T-helper 22 cell (primary cell): ENCODE measurements at regions not wholly inside any gene's neighbourhood (a gene's known extent, or its start where the extent isn't known, plus 50 kb on each side); places are given as distances from the start of the nearest gene placed in this dataset.

Experiments
- DNase-seq: peaks from one replicate; pipeline ENCODE4 v3.0.0-alpha.2; 2020; ENCODE audit warnings: low read depth

DNA sequence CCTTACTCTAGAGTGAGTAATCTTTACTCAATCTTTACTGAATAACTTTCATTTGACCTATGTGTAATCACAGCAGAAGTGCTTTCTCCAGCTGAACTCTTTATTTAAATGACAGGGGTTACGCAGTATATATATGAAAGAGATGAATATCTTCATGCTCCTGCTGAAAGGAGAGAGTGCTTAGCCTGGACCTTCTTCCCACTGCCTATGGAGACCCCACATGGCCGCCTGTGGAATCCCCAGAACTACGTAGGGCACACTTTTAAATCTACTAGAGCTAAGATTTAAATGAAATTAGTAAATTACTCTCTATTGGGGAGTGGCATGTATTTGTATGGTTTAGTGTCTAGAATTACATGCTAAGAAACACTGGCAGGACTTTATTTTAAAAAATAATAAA, 391.2 kb downstream of the ANKRD50 start:
- DNase-seq, result no peak

DNA sequence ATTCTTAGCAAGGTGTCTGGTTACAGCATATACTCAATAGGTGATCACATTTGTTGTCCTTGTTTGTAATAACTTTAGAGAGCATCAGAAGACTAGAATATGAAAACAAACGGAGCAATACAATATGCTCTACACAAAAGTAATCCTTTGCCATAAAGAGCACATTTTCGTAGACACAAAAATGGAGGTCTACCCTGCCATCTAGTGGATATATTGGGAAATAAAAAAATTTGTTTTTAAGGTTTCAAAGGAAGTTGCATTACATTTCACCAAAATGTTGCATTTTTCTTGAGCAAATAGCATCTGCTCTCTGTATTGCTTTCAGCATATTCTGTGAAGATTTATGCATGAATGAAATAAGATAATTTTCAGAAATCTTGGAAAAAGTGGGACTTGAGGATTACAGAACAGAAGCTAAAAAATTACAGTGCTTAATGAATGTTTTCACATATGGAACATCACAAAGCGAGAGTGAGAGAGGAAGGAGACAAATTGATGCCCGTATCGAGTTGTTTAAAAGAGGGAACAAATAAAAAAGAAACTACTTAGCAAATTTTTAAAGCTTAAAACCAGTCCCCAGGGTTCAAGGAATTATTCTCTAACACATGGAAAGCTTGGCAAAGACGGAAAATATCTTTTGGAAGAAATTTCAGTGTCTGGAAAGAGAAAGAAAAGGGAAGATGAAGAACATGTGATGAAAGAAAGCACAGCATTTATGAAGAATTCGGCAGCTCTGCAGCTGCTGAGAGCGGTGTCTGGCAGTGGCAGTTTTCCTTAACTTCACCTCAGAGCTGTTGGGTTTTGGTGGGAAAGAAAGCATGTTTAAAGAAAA, 390.1 kb downstream of the ANKRD50 start:
- no peak for DNase-seq

DNA sequence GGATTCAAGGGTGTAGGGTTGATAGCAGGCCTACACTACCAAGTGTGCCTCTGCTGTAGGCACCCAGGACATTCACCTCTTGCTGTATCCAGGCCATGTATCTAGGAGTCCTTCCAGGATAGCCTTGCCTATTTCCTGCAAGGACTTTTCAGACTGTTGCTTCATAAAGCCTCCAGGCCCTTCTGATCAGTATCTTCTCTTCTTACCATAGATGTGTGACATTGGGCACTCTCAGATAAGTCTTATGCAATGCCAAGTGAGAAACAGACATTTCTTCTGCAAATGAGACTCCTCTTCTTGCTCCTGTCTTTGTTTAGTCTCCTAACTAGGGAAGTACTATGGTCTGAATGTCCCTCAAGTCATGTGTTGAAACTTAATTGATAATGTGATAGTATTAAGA, 386.8 kb downstream of the ANKRD50 start:
- DNase-seq, result no peak

DNA sequence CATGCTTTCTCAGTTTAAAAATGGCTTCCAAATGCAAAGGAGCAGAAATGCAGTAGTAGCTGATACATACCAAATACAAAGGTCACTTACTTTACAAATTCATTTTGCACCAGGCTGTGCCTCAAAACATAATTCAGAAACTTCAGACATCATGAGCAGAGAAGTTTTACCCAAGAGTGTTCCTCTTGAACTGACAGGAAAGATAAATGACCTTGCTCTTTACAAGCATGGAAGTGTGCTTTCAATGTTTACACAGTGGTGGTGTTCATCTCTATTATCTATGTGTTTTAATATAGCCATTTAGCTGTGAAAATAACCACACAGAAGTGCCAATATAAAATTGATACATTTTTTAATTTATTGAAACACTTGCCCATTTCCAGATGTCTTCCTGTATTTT, 383.4 kb downstream of the ANKRD50 start:
- no peak for DNase-seq

DNA sequence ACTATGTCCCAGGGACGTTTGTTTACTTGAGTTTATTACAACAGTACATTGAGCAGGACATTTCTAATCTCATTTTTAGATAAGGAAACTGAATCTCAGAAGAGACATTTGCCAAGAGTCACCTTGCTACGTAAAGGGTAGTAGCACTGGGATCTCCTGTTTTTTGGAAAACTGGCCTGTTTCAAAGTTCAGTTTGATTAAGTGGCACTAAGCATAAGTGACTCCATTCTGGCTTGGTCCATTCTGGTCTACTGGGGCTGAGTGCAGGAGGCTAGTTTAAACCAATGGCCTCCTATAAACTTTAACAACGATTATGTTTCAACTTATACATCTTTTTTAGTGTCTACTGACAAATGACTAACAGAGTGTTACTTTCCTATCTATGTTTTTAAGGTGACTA, 382.5 kb downstream of the ANKRD50 start:
- no peak for DNase-seq

DNA sequence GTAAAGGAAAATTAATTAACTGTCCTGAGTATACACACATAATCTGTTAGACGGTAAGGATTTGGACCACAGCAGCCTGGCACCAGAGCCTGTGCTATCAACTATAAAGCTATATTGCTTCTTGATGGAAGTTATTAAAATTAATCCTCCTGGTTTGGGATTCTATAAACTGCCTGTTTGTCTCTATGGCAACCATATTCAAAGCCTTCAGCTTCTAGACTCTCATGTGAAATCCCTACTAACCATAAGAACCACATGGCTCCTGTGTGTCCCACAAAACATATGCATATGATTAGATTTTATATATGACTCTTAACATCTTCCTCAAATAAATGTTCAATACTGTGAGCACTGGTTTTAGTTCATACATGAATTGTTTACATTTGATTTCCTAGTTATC, 380.8 kb downstream of the ANKRD50 start:
- DNase-seq, result no peak

DNA sequence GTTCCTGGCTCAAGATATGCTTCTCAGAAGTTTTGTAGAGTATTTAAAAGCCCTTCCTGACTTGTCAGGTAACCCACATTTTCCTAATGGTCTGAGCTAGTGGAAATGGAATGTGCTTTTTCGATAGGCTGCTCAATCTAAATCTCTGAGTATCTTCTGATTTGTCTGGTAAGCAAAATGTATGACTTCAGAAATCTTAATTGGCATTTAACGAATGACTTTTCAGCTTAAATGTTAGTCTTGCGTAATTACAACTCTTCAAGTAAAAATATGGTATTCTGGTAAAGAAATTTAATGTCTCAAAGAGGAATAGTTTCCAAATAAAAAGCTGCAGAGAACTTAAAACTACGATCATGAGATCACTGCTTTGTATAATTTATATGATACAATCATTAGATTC, 379.1 kb downstream of the ANKRD50 start:
- no peak for DNase-seq

DNA sequence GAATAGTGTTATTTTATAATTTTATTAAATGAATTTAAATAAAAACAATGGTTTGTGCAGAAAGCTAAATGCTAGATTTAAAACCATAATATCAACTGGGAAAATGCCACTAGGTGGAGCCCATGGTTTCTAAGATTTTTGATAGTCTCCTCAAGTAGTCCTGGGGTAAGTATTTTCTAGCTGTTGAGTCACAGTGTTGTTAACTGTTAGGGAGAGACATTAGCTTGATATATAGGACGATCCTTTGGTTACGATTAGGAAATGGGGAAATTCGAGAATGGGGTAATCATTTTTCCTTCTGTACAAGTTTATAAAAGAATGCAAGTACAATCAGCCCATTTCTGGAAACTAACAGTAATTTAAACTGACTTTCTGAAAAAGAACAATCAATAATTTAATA, 378.4 kb downstream of the ANKRD50 start:
- no peak for DNase-seq

DNA sequence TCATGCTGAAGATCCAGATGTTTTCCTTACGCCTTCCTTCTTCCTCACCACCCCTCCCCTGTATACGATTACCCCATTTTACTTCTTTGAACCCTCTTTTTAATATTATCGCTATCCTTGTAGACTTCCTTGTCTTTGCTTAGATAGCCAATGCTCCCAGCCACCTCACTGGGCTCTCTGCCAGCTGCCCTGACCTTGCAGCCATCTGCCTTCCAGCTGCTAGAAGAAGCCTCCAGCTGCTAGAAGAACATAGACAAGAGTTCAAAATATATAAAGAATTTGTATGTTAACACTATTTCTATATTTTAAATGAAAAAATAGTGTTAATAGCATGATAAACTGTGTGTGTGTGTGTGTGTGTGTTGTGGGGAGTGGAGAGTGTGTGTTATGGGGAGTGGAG, 374.7 kb downstream of the ANKRD50 start:
- no peak for DNase-seq

DNA sequence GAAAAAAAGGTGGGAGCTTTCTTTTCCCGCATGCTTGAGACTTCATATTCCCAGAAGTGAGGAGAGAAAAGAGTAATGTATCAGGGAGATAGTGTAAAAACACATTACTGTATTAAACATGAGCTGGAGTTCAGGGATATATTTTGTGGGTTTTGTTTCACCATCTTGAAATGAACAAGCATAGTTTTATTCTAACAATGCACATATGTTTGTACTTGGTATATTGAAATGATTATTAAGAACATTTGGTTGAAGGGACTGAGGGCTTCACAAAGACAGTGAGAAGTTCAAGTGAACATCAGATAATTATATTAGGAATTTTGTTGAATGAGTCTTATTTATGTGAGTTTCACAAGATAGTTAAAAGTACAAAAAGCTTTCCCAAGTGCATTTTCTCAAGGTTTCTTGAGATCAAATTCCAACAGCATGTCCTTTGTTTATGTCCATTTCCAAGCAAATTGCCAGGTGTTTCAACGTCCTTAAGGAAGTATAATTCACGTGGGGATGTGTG, 368.8 kb downstream of the ANKRD50 start:
- no peak for DNase-seq

DNA sequence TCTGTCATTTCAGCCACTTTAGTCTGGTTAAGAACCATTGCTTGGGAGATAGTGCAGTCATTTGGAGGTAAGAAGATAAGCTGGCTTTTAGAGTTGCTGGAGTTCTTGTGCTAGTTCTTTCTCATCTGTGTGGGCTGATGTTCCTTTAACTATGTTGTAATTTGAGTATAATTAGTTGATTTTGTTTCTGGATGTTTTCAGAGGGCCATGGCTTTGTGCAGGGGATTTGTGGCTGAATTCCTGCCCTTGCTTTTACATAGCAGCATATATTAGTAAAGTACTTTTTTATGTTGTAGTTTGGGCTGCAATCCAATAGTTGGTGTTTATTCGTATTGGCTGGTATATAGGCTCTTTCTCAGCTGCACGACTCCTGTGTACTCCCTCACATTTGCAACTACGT, 339.6 kb downstream of the ANKRD50 start:
- no peak for DNase-seq

DNA sequence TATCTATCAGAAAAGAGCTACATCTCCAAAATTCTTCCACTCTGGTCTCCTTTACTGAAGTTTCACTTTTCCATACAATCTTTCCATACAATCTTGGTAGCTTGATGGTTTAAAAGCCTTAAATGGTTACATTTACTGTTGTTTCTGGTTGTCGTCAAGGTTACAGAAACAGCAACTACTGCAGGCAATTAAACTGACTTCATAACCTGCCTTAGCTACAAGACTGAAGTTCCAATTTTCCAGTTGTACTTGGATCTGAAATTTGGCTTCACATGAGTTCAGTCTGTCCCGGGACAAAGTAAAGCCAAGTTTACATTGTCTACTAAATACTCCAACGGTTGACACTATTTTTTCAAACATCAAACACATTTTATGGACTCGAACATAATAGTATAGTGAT, 326.4 kb downstream of the ANKRD50 start:
- DNase-seq, result no peak

DNA sequence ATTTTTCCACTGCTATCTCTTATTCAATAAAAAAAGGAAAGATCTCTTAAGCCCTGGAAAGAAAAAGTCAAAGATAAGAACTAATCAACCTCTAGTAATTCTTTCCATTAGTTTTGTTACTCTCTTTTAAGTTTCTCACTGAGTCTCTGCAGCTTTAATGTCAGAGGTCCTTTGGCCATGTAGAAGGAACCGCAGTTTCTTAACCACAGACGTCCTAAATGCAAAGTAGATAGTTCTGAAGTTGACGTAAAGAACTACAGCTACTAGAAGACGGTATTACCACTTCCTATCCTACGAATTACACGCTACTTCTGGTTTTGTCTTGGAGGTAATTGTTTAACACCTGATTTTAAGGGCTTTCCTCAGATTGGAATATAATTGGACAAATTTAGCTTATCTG, 325.9 kb downstream of the ANKRD50 start:
- DNase-seq, result no peak

DNA sequence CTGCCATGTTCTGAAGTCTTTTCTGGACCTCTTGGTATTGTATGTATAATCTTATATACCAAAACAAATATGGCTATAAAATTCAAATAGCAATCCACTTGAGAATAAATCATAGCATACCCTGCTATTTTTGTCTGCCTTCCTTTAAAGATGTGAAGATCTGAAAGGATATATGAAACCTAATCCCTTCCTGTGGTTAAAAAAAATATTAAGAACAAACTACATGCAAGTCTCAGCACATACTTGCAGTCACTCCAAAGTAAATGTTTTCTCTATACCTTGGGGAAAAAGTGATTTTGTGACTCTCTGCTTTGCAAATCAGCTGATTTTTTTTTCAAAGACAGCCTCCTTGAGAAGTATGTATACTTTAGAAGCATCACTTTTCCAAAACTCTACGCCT, 322.9 kb downstream of the ANKRD50 start:
- DNase-seq, result no peak

DNA sequence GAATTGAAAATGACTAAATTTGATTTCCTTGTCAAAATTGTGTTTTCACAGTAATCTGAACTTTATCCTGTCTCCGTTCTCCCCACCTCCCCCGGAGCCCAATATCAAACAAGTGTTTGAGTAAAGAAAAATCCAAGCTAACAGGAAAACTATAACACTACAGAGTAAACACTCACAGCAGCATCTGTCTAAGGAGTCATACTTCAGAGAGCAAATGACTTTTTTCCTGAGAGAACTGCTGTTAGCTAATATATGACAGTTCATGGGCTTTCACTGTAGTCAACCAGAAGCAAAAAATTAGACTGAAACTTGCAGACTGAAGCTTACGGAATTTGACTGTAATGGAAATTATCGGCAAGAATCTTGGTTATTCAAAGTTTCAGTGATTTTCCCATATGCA, 321.7 kb downstream of the ANKRD50 start:
- no peak for DNase-seq

DNA sequence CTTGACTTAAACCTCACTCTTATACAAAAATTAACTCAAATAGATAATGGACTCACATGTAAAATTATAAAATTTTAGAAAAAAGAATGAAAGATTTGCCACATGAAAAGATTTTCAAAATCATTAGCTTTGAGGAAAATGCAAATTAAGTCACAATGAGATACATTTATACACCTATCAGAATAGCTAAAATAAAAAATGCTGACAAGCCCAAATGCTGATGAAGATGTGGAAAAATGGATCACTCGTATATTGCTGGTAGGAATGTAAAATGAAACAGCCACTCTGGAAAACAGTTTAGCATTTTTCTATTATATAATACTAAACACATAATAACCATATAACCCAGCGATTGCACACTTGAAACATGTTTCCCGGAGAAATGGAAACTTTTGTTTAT, 316.2 kb downstream of the ANKRD50 start:
- no peak for DNase-seq

DNA sequence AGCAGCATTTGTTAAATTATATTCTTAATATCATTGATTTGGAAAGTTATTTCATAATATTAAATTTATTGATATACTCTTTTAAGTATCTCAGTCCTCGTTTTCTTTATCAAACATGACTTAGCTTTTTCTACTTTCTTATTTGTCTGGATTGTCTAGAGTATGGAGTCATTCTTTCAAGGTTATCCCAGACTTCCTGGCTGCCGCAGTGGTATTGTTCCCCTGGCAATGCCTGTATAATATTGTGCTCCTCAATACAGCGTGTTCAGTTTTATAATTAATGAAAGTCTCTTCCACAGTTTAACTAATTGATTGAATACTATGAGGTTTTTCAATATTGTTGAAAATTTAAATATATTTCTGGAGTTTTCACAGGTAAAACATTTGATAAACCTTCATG, 310.9 kb downstream of the ANKRD50 start:
- DNase-seq, result no peak

DNA sequence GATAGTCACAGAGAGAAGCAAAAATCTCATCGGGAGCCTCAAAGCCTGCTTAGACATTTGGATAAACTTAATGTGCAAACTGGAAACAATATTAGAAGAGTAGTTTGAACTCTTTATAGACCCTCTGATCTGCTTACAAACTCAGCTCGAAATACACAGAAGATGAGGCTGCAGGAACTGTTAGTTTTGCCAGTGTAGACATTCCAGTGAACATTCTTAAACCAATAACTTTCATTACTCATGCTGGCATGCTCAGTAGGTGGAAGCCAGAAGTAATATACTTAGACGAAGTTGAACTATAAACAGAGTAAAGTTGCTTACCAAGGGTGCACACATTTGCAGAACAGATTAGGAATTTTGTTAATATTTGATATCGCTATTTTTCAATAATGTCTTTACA, 303.5 kb downstream of the ANKRD50 start:
- DNase-seq, result no peak

DNA sequence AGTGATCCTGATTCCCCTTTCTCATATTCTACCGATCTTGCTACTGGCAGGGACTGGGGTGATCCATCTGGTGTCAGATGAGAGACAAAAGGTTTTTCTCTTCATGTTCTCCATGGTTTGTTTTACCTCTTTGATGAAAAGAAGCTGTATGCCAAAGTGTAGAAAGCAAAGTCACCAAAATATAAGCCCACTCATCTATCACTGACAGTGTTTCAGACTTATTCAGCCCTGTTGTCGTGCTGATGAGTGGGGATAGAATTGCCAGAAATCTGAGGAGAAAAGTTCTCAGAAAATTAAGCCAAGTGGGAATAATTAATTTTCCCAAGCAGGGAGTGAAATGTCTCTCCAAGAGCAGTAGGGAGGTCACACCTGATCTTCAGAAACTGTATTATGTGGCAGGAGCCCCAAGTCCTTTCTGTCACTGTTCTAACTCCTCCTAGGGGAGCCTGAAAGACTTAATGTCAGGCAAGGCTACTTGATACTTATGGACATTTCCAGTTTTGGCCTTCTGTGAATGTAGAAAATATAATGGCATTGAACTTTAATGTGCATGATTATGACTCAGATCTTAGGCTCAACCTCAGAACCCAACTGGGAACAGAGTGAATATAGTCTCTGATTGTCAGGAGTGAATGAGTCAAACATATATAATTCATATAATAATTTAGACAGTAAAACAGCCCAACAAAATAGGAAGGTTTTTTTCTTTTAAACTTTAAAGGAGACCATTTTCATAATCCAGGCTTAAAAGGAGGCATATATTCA, 298.1 kb downstream of the ANKRD50 start:
- DNase-seq, result no peak

DNA sequence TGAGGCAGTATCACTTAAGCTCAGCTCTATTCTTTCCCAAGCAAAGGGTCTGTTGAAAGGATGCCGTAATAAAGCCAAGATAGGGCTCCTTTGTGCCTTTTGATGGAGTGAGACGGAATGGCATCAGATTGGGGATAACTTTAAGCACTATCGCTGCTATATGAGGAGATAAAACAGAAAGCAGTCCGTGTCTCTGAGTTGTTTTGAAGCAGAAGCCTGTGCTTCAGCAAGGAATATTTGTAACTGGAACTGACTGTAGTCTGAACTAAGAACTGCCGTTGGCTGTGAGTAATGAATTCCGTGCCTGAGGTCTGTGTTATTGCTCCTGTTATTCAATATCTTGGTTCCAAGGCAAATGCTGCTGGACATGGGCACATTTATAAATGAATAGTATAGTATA, 297.4 kb downstream of the ANKRD50 start:
- no peak for DNase-seq

DNA sequence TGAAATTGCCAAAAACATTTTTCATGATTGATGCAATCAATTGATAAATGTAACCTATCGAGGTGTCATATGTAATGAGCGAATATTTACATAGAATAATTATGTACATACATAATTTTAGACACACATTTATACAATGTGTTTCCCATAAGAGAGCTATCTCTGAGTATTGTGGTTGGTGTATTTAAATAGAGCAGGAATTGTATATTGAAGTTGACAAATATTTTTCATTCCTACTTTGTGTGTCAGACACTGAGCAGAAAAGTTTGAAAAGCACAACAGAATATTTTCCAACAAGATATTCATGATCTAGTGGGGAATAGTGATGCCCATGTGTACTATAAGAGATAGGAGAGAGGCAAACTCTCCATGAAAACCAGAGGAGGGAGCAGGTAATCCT, 295.2 kb downstream of the ANKRD50 start:
- DNase-seq, result no peak

DNA sequence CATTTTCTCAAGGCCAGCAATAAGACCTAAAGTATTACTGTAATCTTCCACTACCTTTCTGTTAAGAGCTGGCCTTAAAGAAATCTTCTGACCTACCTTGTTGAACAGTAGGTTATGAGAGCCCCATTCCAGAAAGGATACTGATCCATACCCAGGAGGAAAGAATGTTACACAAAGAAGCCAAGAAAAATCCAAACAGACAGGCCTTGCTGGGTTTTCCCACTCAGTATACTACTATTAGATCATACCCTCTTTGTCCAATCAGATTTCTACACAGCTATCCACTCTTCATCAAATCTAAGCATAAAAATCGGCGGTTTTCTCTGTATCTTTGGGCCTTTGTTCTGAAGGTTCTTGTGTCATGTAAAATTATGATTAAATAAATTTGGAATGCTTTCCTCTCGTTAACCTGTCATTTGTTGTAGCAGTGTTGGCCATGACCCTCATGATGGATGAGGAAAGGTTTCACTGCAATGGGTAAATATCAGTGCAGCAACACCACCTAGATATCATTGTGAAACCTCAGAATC, 292.3 kb downstream of the ANKRD50 start:
- no peak for DNase-seq

DNA sequence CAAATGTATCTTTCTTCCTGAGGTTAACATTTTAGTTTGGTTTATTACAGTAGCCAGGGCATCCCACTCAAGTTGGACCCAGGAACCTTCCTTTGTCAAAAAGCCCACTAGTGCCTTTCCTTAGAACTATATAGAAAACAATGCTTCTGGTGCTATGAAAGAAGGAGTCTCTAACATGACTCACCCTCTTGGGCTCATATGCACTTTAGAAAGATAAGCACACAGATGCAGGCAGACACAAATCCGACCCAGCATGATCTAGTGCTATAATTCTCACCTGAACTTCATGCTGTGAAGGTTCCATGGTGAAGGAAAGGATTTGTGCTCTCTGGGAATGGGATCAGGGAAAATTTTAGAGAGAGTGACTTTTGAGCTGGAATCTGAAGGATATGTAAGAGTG, 289.4 kb downstream of the ANKRD50 start:
- no peak for DNase-seq
